Activated naive CD8-positive, alpha-beta T cell treated with anti-CD3 and anti-CD28 coated beads for 36 hours (primary cell): ENCODE measurements at regions not wholly inside any gene's neighbourhood (a gene's known extent, or its start where the extent isn't known, plus 50 kb on each side); places are given as distances from the start of the nearest gene placed in this dataset.
"Not testable (repeated sequence)": the region's sequence is repeated elsewhere in the genome, so short reads cannot be mapped to it uniquely, and the experiment has no call there.

Source experiments
- DNase-seq: peaks from one replicate; pipeline ENCODE4 v3.0.0; 2021
- H3K27ac Mint-ChIP-seq: one replicate; pipeline ENCODE4 v1.8.0; 2022; ENCODE audit warnings: mild to moderate bottlenecking, moderate library complexity, mixed read lengths
- H3K27me3 Mint-ChIP-seq: one replicate; pipeline ENCODE4 v1.8.0; 2022; ENCODE audit warnings: mild to moderate bottlenecking, mixed read lengths
- H3K36me3 Mint-ChIP-seq: one replicate; pipeline ENCODE4 v1.8.0; 2021; ENCODE audit warnings: mild to moderate bottlenecking, mixed read lengths
- H3K4me1 Mint-ChIP-seq: one replicate; pipeline ENCODE4 v1.8.0; 2021; ENCODE audit warnings: mixed read lengths
- H3K4me3 Mint-ChIP-seq: one replicate; pipeline ENCODE4 v1.8.0; 2022; ENCODE audit warnings: mild to moderate bottlenecking, moderate library complexity, mixed read lengths
- H3K9me3 Mint-ChIP-seq: one replicate; pipeline ENCODE4 v1.8.0; 2022; ENCODE audit warnings: mixed read lengths

GRCh38 chr5:145619806-145620310, 215.3 kb downstream of the PRELID2 start:
- Mint-ChIP-seq H3K27ac (no peak overlapping the region), H3K9me3 (peaks cover 1% of the 10 kb centered on the region), H3K27me3 (no peaks in the 10 kb centered on the region), H3K4me1 (no peaks in the 10 kb centered on the region), H3K4me3 (no peak overlapping the region), H3K36me3 (no peaks in the 10 kb centered on the region)
- no peak for DNase-seq

GRCh38 chr5:145616739-145617138, 218.4 kb downstream of the PRELID2 start:
- not testable (repeated sequence) for DNase-seq, H3K36me3 Mint-ChIP-seq, H3K4me1 Mint-ChIP-seq, H3K9me3 Mint-ChIP-seq, H3K4me3 Mint-ChIP-seq, H3K27me3 Mint-ChIP-seq, H3K27ac Mint-ChIP-seq

- no peaks in the 10 kb centered on the region for H3K36me3 Mint-ChIP-seq
- no peak for DNase-seq
- H3K4me3 Mint-ChIP-seq = no peak overlapping the region
- H3K27me3 Mint-ChIP-seq = no peaks in the 10 kb centered on the region
- no peaks in the 10 kb centered on the region for H3K9me3 Mint-ChIP-seq
- no peaks in the 10 kb centered on the region for H3K4me1 Mint-ChIP-seq
- H3K27ac Mint-ChIP-seq = no peak overlapping the region
Observed at GRCh38 chr5:145598983-145599382, 236.2 kb downstream of the PRELID2 start.

- Mint-ChIP-seq H3K36me3 (no peaks in the 10 kb centered on the region), H3K4me1 (no peaks in the 10 kb centered on the region), H3K27me3 (no peaks in the 10 kb centered on the region), H3K27ac (no peak overlapping the region), H3K4me3 (no peak overlapping the region), H3K9me3 (no peaks in the 10 kb centered on the region)
- no peak for DNase-seq
Observed at GRCh38 chr5:145598184-145598583, 237.0 kb downstream of the PRELID2 start.

- Mint-ChIP-seq H3K4me1 (peaks cover 4% of the 10 kb centered on the region), H3K9me3 (peaks cover 5% of the 10 kb centered on the region), H3K27me3 (no peaks in the 10 kb centered on the region), H3K27ac (no peak overlapping the region), H3K4me3 (no peak overlapping the region), H3K36me3 (no peaks in the 10 kb centered on the region)
- DNase-seq = no peak
Observed at GRCh38 chr5:145591578-145591977, 243.6 kb downstream of the PRELID2 start.

GRCh38 chr5:145589063-145589462, 246.1 kb downstream of the PRELID2 start:
- H3K27me3 Mint-ChIP-seq = no peaks in the 10 kb centered on the region
- peaks cover 4% of the 10 kb centered on the region for H3K4me1 Mint-ChIP-seq
- H3K9me3 Mint-ChIP-seq = peaks cover 9% of the 10 kb centered on the region
- no peak overlapping the region for H3K27ac Mint-ChIP-seq
- H3K36me3 Mint-ChIP-seq = no peaks in the 10 kb centered on the region
- DNase-seq = no peak
- H3K4me3 Mint-ChIP-seq = no peak overlapping the region

GRCh38 chr5:145588558-145588957, 246.6 kb downstream of the PRELID2 start:
- Mint-ChIP-seq H3K4me1 (peaks cover 4% of the 10 kb centered on the region), H3K9me3 (peaks cover 9% of the 10 kb centered on the region), H3K27ac (no peak overlapping the region), H3K36me3 (no peaks in the 10 kb centered on the region), H3K4me3 (no peak overlapping the region), H3K27me3 (no peaks in the 10 kb centered on the region)
- no peak for DNase-seq

GRCh38 chr5:145588113-145588512, 247.0 kb downstream of the PRELID2 start:
- Mint-ChIP-seq H3K27me3 (no peaks in the 10 kb centered on the region), H3K9me3 (peaks cover 9% of the 10 kb centered on the region), H3K4me1 (peaks cover 4% of the 10 kb centered on the region), H3K36me3 (no peaks in the 10 kb centered on the region), H3K27ac (no peak overlapping the region), H3K4me3 (no peak overlapping the region)
- no peak for DNase-seq

- no peaks in the 10 kb centered on the region for H3K27me3 Mint-ChIP-seq
- no peak overlapping the region for H3K27ac Mint-ChIP-seq
- no peak for DNase-seq
- no peak overlapping the region for H3K4me3 Mint-ChIP-seq
- peaks cover 4% of the 10 kb centered on the region for H3K4me1 Mint-ChIP-seq
- H3K36me3 Mint-ChIP-seq = no peaks in the 10 kb centered on the region
- H3K9me3 Mint-ChIP-seq = peaks cover 9% of the 10 kb centered on the region
Observed at GRCh38 chr5:145587710-145588109, 247.4 kb downstream of the PRELID2 start.

- Mint-ChIP-seq H3K27me3 (no peaks in the 10 kb centered on the region), H3K27ac (no peak overlapping the region), H3K36me3 (no peaks in the 10 kb centered on the region)
Observed at GRCh38 chr5:145587308-145587672, 247.9 kb downstream of the PRELID2 start.

GRCh38 chr5:145586661-145587307, 248.4 kb downstream of the PRELID2 start:
- no peak overlapping the region for H3K27ac Mint-ChIP-seq
- H3K36me3 Mint-ChIP-seq = no peaks in the 10 kb centered on the region

More at GRCh38 chr5:145587308-145587672, 247.9 kb downstream of the PRELID2 start:
- Mint-ChIP-seq H3K4me3 (no peak overlapping the region), H3K9me3 (peaks cover 9% of the 10 kb centered on the region), H3K4me1 (peaks cover 4% of the 10 kb centered on the region)
- no peak for DNase-seq

GRCh38 chr5:145585443-145586148, 249.5 kb downstream of the PRELID2 start:
- no peak overlapping the region for H3K27ac Mint-ChIP-seq
- H3K9me3 Mint-ChIP-seq = peaks cover 11% of the 10 kb centered on the region
- peaks cover 4% of the 10 kb centered on the region for H3K4me1 Mint-ChIP-seq
- no peak for DNase-seq
- no peaks in the 10 kb centered on the region for H3K36me3 Mint-ChIP-seq
- no peaks in the 10 kb centered on the region for H3K27me3 Mint-ChIP-seq
- H3K4me3 Mint-ChIP-seq = no peak overlapping the region

More at GRCh38 chr5:145586661-145587307, 248.4 kb downstream of the PRELID2 start:
- DNase-seq = no peak
- H3K4me3 Mint-ChIP-seq = no peak overlapping the region
- no peaks in the 10 kb centered on the region for H3K27me3 Mint-ChIP-seq
- peaks cover 11% of the 10 kb centered on the region for H3K9me3 Mint-ChIP-seq
- H3K4me1 Mint-ChIP-seq = peaks cover 4% of the 10 kb centered on the region

- DNase-seq = no peak
- no peaks in the 10 kb centered on the region for H3K4me1 Mint-ChIP-seq
- H3K36me3 Mint-ChIP-seq = no peaks in the 10 kb centered on the region
- peaks cover 22% of the 10 kb centered on the region for H3K9me3 Mint-ChIP-seq
- H3K4me3 Mint-ChIP-seq = no peak overlapping the region
- no peaks in the 10 kb centered on the region for H3K27me3 Mint-ChIP-seq
- no peak overlapping the region for H3K27ac Mint-ChIP-seq
Observed at GRCh38 chr5:145579301-145579700, 255.8 kb downstream of the PRELID2 start.

GRCh38 chr5:145574889-145575573, 260.1 kb downstream of the PRELID2 start:
- Mint-ChIP-seq H3K9me3 (peaks cover 20% of the 10 kb centered on the region), H3K4me3 (no peak overlapping the region), H3K36me3 (no peaks in the 10 kb centered on the region), H3K27ac (no peak overlapping the region), H3K27me3 (no peaks in the 10 kb centered on the region), H3K4me1 (no peaks in the 10 kb centered on the region)
- DNase-seq = no peak

- Mint-ChIP-seq H3K27me3 (no peaks in the 10 kb centered on the region), H3K9me3 (peaks cover 4% of the 10 kb centered on the region), H3K4me3 (no peak overlapping the region), H3K27ac (no peak overlapping the region), H3K4me1 (no peaks in the 10 kb centered on the region), H3K36me3 (no peaks in the 10 kb centered on the region)
- DNase-seq = no peak
Observed at GRCh38 chr5:145568581-145568980, 266.6 kb downstream of the PRELID2 start.
